ENCODE measurements at regions not wholly inside any gene's neighbourhood (a gene's known extent, or its start where the extent isn't known, plus 50 kb on each side); places are given as distances from the start of the nearest gene placed in this dataset.
A peak's percentile ranks its signal among the peaks of the same experiment; 100 is the strongest.

DNA sequence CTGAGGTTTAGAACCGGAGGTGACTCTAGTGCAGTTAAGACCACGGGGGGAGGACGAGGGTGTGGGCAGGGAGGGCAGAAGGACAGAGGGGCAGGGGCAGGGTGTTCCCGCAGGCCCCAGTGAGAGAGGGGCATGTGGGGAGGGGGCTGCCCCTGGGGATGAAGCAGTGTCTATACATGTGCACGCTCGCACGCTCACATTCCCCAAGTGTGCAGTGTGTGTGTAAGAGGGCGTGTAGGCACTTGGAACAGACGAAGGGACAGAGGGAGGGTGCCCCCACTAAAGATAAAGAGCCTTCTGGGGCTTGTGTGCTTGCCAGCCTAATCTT is 69.5 kb upstream of the MEF2A start:
- WGBS, 2 donors: 63 to 68% methylated on average over 9 of the region's 9 CpGs
- Histone ChIP-seq H3K9me3 (no peaks in the 10 kb centered on the region), H3K27me3 (no peaks in the 10 kb centered on the region), H3K36me3 (no peaks in the 10 kb centered on the region), H3K4me1 (peaks cover 0 to 12% (median 0%) of the 10 kb centered on the region in 3 donors), H3K4me3 (no peak overlapping the region), H3K27ac (no peak overlapping the region)
- DNase-seq: no peak
- intact Hi-C loops (cut with DNase I): no loop called here
- TF ChIP-seq POLR2A (IDR thresholded peaks at IDR 0.05): no peak
- TF ChIP-seq, protein P1, sequence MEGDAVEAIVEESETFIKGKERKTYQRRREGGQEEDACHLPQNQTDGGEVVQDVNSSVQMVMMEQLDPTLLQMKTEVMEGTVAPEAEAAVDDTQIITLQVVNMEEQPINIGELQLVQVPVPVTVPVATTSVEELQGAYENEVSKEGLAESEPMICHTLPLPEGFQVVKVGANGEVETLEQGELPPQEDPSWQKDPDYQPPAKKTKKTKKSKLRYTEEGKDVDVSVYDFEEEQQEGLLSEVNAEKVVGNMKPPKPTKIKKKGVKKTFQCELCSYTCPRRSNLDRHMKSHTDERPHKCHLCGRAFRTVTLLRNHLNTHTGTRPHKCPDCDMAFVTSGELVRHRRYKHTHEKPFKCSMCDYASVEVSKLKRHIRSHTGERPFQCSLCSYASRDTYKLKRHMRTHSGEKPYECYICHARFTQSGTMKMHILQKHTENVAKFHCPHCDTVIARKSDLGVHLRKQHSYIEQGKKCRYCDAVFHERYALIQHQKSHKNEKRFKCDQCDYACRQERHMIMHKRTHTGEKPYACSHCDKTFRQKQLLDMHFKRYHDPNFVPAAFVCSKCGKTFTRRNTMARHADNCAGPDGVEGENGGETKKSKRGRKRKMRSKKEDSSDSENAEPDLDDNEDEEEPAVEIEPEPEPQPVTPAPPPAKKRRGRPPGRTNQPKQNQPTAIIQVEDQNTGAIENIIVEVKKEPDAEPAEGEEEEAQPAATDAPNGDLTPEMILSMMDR (IDR thresholded peaks at IDR 0.05): no peak

GRCh38 chr15:99502182-99502581 is 63.6 kb upstream of the MEF2A start:
- H3K4me3 ChIP-seq: no peak overlapping the region
- H3K36me3 ChIP-seq: no peaks in the 10 kb centered on the region
- intact Hi-C loops (cut with DNase I): no loop called here
- DNase-seq: no peak
- no peaks in the 10 kb centered on the region for H3K9me3 ChIP-seq
- no peak for TF ChIP-seq POLR2A (IDR thresholded peaks at IDR 0.05)
- TF ChIP-seq, protein P1 (IDR thresholded peaks at IDR 0.05): no peak
- WGBS, 2 donors: 58 to 85% methylated on average over 2 to 3 of the region's 4 CpGs
- no peak overlapping the region for H3K27ac ChIP-seq
- peaks cover 0 to 21% (median 8%) of the 10 kb centered on the region in 3 donors for H3K4me1 ChIP-seq
- H3K27me3 ChIP-seq: no peaks in the 10 kb centered on the region

- TF ChIP-seq, protein P1 (IDR thresholded peaks at IDR 0.05): no peak
- TF ChIP-seq POLR2A (IDR thresholded peaks at IDR 0.05): no peak
- intact Hi-C loops (cut with DNase I): no loop called here
- DNase-seq: no peak
These were observed 63.1 kb upstream of the MEF2A start for GRCh38 chr15:99502661-99503060.

GRCh38 chr15:99503411-99503810 is 62.4 kb upstream of the MEF2A start:
- 74 to 90% methylated on average over 11 of the region's 11 CpGs for WGBS, 2 donors
- Histone ChIP-seq H3K4me3 (no peak overlapping the region), H3K27ac (no peak overlapping the region), H3K4me1 (peaks cover 10 to 33% (median 20%) of the 10 kb centered on the region in 3 donors), H3K9me3 (no peaks in the 10 kb centered on the region), H3K36me3 (no peaks in the 10 kb centered on the region), H3K27me3 (no peaks in the 10 kb centered on the region)
- TF ChIP-seq, protein P1 (IDR thresholded peaks at IDR 0.05): no peak
- no peak for TF ChIP-seq POLR2A (IDR thresholded peaks at IDR 0.05)
- no peak for DNase-seq
- intact Hi-C loops (cut with DNase I): no loop called here

More at GRCh38 chr15:99502661-99503060, 63.1 kb upstream of the MEF2A start:
- H3K36me3 ChIP-seq: no peaks in the 10 kb centered on the region
- H3K27ac ChIP-seq: no peak overlapping the region
- WGBS, 2 donors: 90 to 92% methylated on average over 2 to 5 of the region's 5 CpGs
- no peaks in the 10 kb centered on the region for H3K27me3 ChIP-seq
- peaks cover 3 to 26% (median 12%) of the 10 kb centered on the region in 3 donors for H3K4me1 ChIP-seq
- no peaks in the 10 kb centered on the region for H3K9me3 ChIP-seq
- no peak overlapping the region for H3K4me3 ChIP-seq

- H3K36me3 ChIP-seq: no peaks in the 10 kb centered on the region
- no peak for DNase-seq
- no peaks in the 10 kb centered on the region for H3K9me3 ChIP-seq
- intact Hi-C loops (cut with DNase I): no loop called here
- peaks cover 10 to 40% (median 20%) of the 10 kb centered on the region in 3 donors for H3K4me1 ChIP-seq
- peak overlapping the region in 2 of 4 donors; percentile 10 to 35 for H3K27ac ChIP-seq
- TF ChIP-seq, protein P1 (IDR thresholded peaks at IDR 0.05): no peak
- no peak for TF ChIP-seq POLR2A (IDR thresholded peaks at IDR 0.05)
- H3K4me3 ChIP-seq: no peak overlapping the region
- H3K27me3 ChIP-seq: no peaks in the 10 kb centered on the region
- 77 to 78% methylated on average over 4 to 8 of the region's 9 CpGs for WGBS, 2 donors
These were observed 61.5 kb upstream of the MEF2A start for GRCh38 chr15:99504071-99504822.

All from esophagus squamous epithelium (tissue), 5 donors.